OCI-LY1 (cell line): ENCODE measurements at regions not wholly inside any gene's neighbourhood (a gene's known extent, or its start where the extent isn't known, plus 50 kb on each side); places are given as distances from the start of the nearest gene placed in this dataset.

Source experiments
- CTCF ChIP-seq: fragments of 200-600 bp; sonication (generic), shearing (Covaris generic); IDR thresholded peaks from 2 replicates; pipeline ENCODE4 v1.5.1; 2017; ENCODE audit warnings: mild to moderate bottlenecking, antibody characterized with exemption, low read length, moderate library complexity, mixed read lengths
- EZH2 ChIP-seq: fragments of 200-600 bp; sonication (generic), shearing (Covaris generic); IDR thresholded peaks from 2 replicates; pipeline ENCODE4 v1.8.0; 2017; ENCODE audit warnings: borderline replicate concordance, mixed run types, mild to moderate bottlenecking, antibody characterized with exemption, low read length, moderate library complexity, mixed read lengths

GRCh38 chr4:144582975-144583374 lies 63.0 kb upstream of the HHIP start:
- TF ChIP-seq CTCF (no peak), EZH2 (no peak)
